B cell (primary cell): ENCODE measurements at regions not wholly inside any gene's neighbourhood (a gene's known extent, or its start where the extent isn't known, plus 50 kb on each side); places are given as distances from the start of the nearest gene placed in this dataset.

ENCODE experiments used
- ATAC-seq: fragments of 200-7000 bp; cut with Tn5 transposase; one replicate; pipeline ENCODE4 v1.10.0; 2021; ENCODE audit warnings: low read depth, mild to moderate bottlenecking, moderate number of reproducible peaks, moderate library complexity
- CTCF ChIA-PET: fragments of 350-600 bp; sonication (Branson Sonifier 250); formaldehyde crosslinking; loops from one replicate; lab custom pipeline; 2021; ENCODE audit warnings: antibody characterized with exemption, inconsistent platforms; lab: Charles Lee
- POLR2A ChIA-PET: fragments of 350-600 bp; sonication (Branson Sonifier 250); formaldehyde crosslinking; loops from one replicate; lab custom pipeline; 2021; ENCODE audit warnings: antibody characterized with exemption; lab: Charles Lee
- DNase-seq: peaks from one replicate; pipeline ENCODE4 v3.0.0; 2013
- H2AFZ ChIP-seq: 2 replicates; pipeline ENCODE4 v1.6.1; 2012; ENCODE audit warnings: mild to moderate bottlenecking, low read depth, low read length; ENCODE audit not compliant: insufficient read depth, poor library complexity, severe bottlenecking
- H3K27ac ChIP-seq, 2 donors: 1 replicate in 1 of 2; 2 replicates in 1 of 2; pipeline ENCODE4 v1.5.1; 2012 to 2013; ENCODE audit warnings: low read length in 2 of 2, mild to moderate bottlenecking in 2 of 2, moderate library complexity in 1 of 2
- H3K27me3 ChIP-seq, 4 experiments: fragments of 200-600 bp in 1 of 4; sonication (generic) in 1 of 4; replicated peaks in 1 of 4; 1 replicate in 2 of 4; 2 replicates in 2 of 4; pipeline versions ENCODE4 v1.6.1 to v1.7.0; 2013 to 2016; ENCODE audit warnings: low read length in 3 of 4, mild to moderate bottlenecking in 2 of 4, mixed read lengths in 1 of 4, moderate library complexity in 1 of 4; ENCODE audit not compliant: insufficient read depth in 4 of 4, control insufficient read depth in 3 of 4; ENCODE audit errors: control extremely low read depth in 1 of 4
- H3K36me3 ChIP-seq, 2 experiments: replicated peaks in 1 of 2; 1 replicate in 1 of 2; 2 replicates in 1 of 2; pipeline versions ENCODE4 v1.6.1 to v1.7.1; 2013; ENCODE audit warnings: low read length in 1 of 2; ENCODE audit not compliant: insufficient read depth in 2 of 2, control insufficient read depth in 1 of 2; ENCODE audit errors: control extremely low read depth in 1 of 2, extremely low read depth in 1 of 2
- H3K4me1 ChIP-seq, 2 donors: fragments of 200-600 bp in 1 of 2; sonication (generic) in 1 of 2; 1 replicate in 1 of 2; 2 replicates in 1 of 2; pipeline versions ENCODE4 v1.5.1 to v1.6.1; 2013 to 2017; ENCODE audit warnings: low read length in 2 of 2; ENCODE audit not compliant: control insufficient read depth in 2 of 2, insufficient read depth in 2 of 2
- H3K4me2 ChIP-seq: replicated peaks from 2 replicates; pipeline ENCODE3; 2012; ENCODE audit warnings: mild to moderate bottlenecking, low read depth, low read length; ENCODE audit not compliant: poor library complexity, severe bottlenecking
- H3K4me3 ChIP-seq, 5 experiments: fragments of 200-600 bp in 1 of 5; sonication (generic) in 1 of 5; 1 replicate in 3 of 5; 2 replicates in 2 of 5; pipeline versions ENCODE4 v1.5.1 to v1.7.0; 2011 to 2016; ENCODE audit warnings: low read length in 4 of 5, mild to moderate bottlenecking in 4 of 5, low read depth in 2 of 5, control low read depth in 1 of 5, moderate library complexity in 1 of 5; ENCODE audit not compliant: insufficient read depth in 1 of 5; ENCODE audit errors: control extremely low read depth in 1 of 5, extremely low read depth in 1 of 5
- H3K79me2 ChIP-seq: fragments of 200-600 bp; sonication (generic); one replicate; pipeline ENCODE4 v1.6.0; 2016; ENCODE audit warnings: low read length; ENCODE audit not compliant: control insufficient read depth, insufficient read depth
- H3K9ac ChIP-seq: fragments of 200-600 bp; sonication (generic); 2 replicates; pipeline ENCODE4 v1.6.1; 2017; ENCODE audit warnings: mild to moderate bottlenecking, low read length, moderate library complexity
- H3K9me3 ChIP-seq, 3 donors: one replicate each; pipeline versions ENCODE4 v1.6.1 to v1.7.1; 2013; ENCODE audit warnings: low read length in 2 of 3; ENCODE audit not compliant: control insufficient read depth in 2 of 3, insufficient read depth in 1 of 3; ENCODE audit errors: control extremely low read depth in 1 of 3
- H4K20me1 ChIP-seq: 2 replicates; pipeline ENCODE4 v1.6.0; 2012; ENCODE audit warnings: mild to moderate bottlenecking, low read length; ENCODE audit not compliant: insufficient read depth, control insufficient read depth, poor library complexity, severe bottlenecking
- H3K27ac Mint-ChIP-seq: one replicate; pipeline ENCODE4 v1.8.0; 2021; ENCODE audit warnings: mixed read lengths
- H3K27me3 Mint-ChIP-seq: one replicate; pipeline ENCODE4 v1.8.0; 2021; ENCODE audit warnings: mixed read lengths
- H3K4me1 Mint-ChIP-seq: one replicate; pipeline ENCODE4 v1.8.0; 2021; ENCODE audit warnings: mixed read lengths
- H3K4me3 Mint-ChIP-seq: one replicate; pipeline ENCODE4 v1.8.0; 2021; ENCODE audit warnings: mixed read lengths
- H3K9me3 Mint-ChIP-seq: one replicate; pipeline ENCODE4 v1.8.0; 2022; ENCODE audit warnings: mixed read lengths; ENCODE audit not compliant: insufficient read depth
- CTCF ChIP-seq: fragments of 200-600 bp; IDR thresholded peaks from one replicate; pipeline ENCODE4 v1.8.0; 2022; ENCODE audit warnings: antibody characterized with exemption, mild to moderate bottlenecking
- EZH2 ChIP-seq: IDR thresholded peaks from 2 replicates; pipeline ENCODE4 v1.6.1; 2012; ENCODE audit warnings: borderline replicate concordance, low read depth, mild to moderate bottlenecking, moderate library complexity, low read length; ENCODE audit not compliant: insufficient read depth, poor library complexity, severe bottlenecking
- WGBS: methylation state at CpG from one replicate; pipeline ENCODE4 v1.1.5; 2013; ENCODE audit warnings: missing lambda C conversion rate; ENCODE audit not compliant: insufficient coverage; 5-methylcytosine and 5-hydroxymethylcytosine counted together
- intact Hi-C: fragments of 100-400 bp; cut with micrococcal nuclease; formaldehyde crosslinking; loops from one replicate; pipeline ENCODE4 v1.10.0; 2022

GRCh38 chr13:89708013-89708412, 1639.5 kb upstream of the MIR17HG start:
- Histone ChIP-seq H3K27ac (no peak overlapping the region), H3K4me2 (no peak overlapping the region), H3K9me3 (no peaks in the 10 kb centered on the region), H2AFZ (no peak overlapping the region), H3K36me3 (no peaks in the 10 kb centered on the region), H3K9ac (no peak overlapping the region), H3K27me3 (no peaks in the 10 kb centered on the region), H3K4me3 (no peak overlapping the region), H3K4me1 (no peaks in the 10 kb centered on the region), H4K20me1 (no peaks in the 10 kb centered on the region), H3K79me2 (no peaks in the 10 kb centered on the region)
- no peak for DNase-seq
- H3K27me3 Mint-ChIP-seq = no peaks in the 10 kb centered on the region
- peaks cover 4% of the 10 kb centered on the region for H3K9me3 Mint-ChIP-seq
- no peak overlapping the region for H3K27ac Mint-ChIP-seq
- no peak for ATAC-seq
- ChIA-PET POLR2A (no interaction called here), CTCF (no interaction called here)
- intact Hi-C loops = no loop called here
- no CpG with 5 or more reads among the region's 6 CpGs for WGBS
- no peak overlapping the region for H3K4me3 Mint-ChIP-seq
- H3K4me1 Mint-ChIP-seq = no peaks in the 10 kb centered on the region
- TF ChIP-seq CTCF (no peak), EZH2 (no peak)

GRCh38 chr13:89721216-89721615, 1626.3 kb upstream of the MIR17HG start:
- POLR2A ChIA-PET = no interaction called here
- no peak overlapping the region for H2AFZ ChIP-seq
- H3K4me3 ChIP-seq = no peak overlapping the region
- H3K36me3 ChIP-seq = no peaks in the 10 kb centered on the region
- H3K27me3 Mint-ChIP-seq = no peaks in the 10 kb centered on the region
- H3K9me3 ChIP-seq = peaks cover 0 to 1% (median 0%) of the 10 kb centered on the region in 3 donors
- no peaks in the 10 kb centered on the region for H3K4me1 ChIP-seq
- no peak overlapping the region for H3K27ac ChIP-seq
- no peaks in the 10 kb centered on the region for H4K20me1 ChIP-seq
- no peaks in the 10 kb centered on the region for H3K27me3 ChIP-seq
- H3K4me2 ChIP-seq = no peak overlapping the region
- intact Hi-C loops = no loop called here
- H3K79me2 ChIP-seq = no peaks in the 10 kb centered on the region
- DNase-seq (no peak), ATAC-seq (no peak)
- no peaks in the 10 kb centered on the region for H3K4me1 Mint-ChIP-seq
- TF ChIP-seq CTCF (no peak), EZH2 (no peak)
- CTCF ChIA-PET = no interaction called here
- H3K9ac ChIP-seq = no peak overlapping the region
- no peak overlapping the region for H3K4me3 Mint-ChIP-seq
- no peak overlapping the region for H3K27ac Mint-ChIP-seq
- H3K9me3 Mint-ChIP-seq = peaks cover 11% of the 10 kb centered on the region
- no CpG with 5 or more reads among the region's 4 CpGs for WGBS
